ENCODE measurements at regions not wholly inside any gene's neighbourhood (a gene's known extent, or its start where the extent isn't known, plus 50 kb on each side); places are given as distances from the start of the nearest gene placed in this dataset.

DNA sequence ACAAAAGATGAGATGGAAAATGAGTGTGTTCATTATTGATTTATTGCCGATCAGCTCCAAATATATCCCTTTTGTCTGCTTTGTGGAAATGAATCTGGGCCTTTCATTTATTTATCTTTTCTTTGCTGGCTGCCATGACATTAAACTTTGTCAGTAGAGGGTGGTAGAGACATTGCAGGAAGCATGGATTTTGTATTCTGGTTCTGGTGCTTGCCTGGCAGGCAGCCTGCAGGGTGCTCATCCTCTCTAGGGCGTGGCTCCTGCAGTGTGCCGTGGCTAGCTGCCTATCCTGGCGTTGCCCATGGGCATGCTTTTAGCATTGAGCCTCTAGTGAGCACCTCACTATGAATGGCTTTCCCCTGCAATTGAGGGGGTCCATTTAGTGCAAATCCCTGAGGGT is 593.1 kb downstream of the RNF144A start:
- no peak for TF ChIP-seq FOSL1 (IDR thresholded peaks at IDR 0.05; ENCODE audit: low read depth)
- TF ChIP-seq EGR1 (IDR thresholded peaks at IDR 0.05; ENCODE audit: low read depth): no peak
- TF ChIP-seq SP1 (IDR thresholded peaks at IDR 0.05; ENCODE audit: low read depth): no peak
- TF ChIP-seq EZH2 (IDR thresholded peaks at IDR 0.05): no peak
- TF ChIP-seq POLR2A (IDR thresholded peaks at IDR 0.05; ENCODE audit: borderline replicate concordance, extremely low read depth, insufficient read depth, insufficient read length): no peak
- TF ChIP-seq, protein P1, sequence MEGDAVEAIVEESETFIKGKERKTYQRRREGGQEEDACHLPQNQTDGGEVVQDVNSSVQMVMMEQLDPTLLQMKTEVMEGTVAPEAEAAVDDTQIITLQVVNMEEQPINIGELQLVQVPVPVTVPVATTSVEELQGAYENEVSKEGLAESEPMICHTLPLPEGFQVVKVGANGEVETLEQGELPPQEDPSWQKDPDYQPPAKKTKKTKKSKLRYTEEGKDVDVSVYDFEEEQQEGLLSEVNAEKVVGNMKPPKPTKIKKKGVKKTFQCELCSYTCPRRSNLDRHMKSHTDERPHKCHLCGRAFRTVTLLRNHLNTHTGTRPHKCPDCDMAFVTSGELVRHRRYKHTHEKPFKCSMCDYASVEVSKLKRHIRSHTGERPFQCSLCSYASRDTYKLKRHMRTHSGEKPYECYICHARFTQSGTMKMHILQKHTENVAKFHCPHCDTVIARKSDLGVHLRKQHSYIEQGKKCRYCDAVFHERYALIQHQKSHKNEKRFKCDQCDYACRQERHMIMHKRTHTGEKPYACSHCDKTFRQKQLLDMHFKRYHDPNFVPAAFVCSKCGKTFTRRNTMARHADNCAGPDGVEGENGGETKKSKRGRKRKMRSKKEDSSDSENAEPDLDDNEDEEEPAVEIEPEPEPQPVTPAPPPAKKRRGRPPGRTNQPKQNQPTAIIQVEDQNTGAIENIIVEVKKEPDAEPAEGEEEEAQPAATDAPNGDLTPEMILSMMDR (IDR thresholded peaks at IDR 0.05 in 2 of 3, conservative IDR thresholded peaks at IDR 0.05 in 1 of 3; ENCODE audit: borderline replicate concordance in 1 of 3, insufficient read depth in 1 of 3, low read depth in 2 of 3, low read length in 2 of 3): no peak
- TF ChIP-seq EZH2phosphoT487 (IDR thresholded peaks at IDR 0.05; ENCODE audit: borderline replicate concordance): no peak
- TF ChIP-seq POLR2AphosphoS5 (IDR thresholded peaks at IDR 0.05; ENCODE audit: low read depth, low read length): no peak
- TF ChIP-seq, protein P2, sequence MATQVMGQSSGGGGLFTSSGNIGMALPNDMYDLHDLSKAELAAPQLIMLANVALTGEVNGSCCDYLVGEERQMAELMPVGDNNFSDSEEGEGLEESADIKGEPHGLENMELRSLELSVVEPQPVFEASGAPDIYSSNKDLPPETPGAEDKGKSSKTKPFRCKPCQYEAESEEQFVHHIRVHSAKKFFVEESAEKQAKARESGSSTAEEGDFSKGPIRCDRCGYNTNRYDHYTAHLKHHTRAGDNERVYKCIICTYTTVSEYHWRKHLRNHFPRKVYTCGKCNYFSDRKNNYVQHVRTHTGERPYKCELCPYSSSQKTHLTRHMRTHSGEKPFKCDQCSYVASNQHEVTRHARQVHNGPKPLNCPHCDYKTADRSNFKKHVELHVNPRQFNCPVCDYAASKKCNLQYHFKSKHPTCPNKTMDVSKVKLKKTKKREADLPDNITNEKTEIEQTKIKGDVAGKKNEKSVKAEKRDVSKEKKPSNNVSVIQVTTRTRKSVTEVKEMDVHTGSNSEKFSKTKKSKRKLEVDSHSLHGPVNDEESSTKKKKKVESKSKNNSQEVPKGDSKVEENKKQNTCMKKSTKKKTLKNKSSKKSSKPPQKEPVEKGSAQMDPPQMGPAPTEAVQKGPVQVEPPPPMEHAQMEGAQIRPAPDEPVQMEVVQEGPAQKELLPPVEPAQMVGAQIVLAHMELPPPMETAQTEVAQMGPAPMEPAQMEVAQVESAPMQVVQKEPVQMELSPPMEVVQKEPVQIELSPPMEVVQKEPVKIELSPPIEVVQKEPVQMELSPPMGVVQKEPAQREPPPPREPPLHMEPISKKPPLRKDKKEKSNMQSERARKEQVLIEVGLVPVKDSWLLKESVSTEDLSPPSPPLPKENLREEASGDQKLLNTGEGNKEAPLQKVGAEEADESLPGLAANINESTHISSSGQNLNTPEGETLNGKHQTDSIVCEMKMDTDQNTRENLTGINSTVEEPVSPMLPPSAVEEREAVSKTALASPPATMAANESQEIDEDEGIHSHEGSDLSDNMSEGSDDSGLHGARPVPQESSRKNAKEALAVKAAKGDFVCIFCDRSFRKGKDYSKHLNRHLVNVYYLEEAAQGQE (IDR thresholded peaks at IDR 0.05; ENCODE audit: low read depth): no peak
